ENCODE measurements at regions not wholly inside any gene's neighbourhood (a gene's known extent, or its start where the extent isn't known, plus 50 kb on each side); places are given as distances from the start of the nearest gene placed in this dataset.

DNA sequence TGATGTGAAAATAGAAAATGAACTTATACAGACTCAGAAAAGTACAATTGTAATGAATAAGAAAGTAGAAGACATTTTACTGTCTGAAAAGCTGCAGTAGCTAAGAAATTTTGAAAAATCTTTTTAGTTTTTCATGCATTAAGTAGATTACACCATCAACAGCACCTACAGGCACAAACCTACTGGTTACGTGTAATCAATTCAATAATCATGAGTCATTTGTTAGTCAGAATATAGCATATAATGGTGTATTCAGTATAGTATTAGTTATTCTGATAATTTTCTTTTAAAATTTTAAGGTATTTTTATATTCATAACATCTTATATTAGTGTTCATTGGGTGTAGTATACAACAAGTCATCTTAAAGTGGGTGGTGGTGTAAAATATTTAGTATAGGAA, 550.5 kb upstream of the GBE1 start:
- Histone ChIP-seq H3K9ac (no peak overlapping the region), H2AFZ (no peak overlapping the region), H4K20me1 (ENCODE audit: insufficient read depth) (no peaks in the 10 kb centered on the region), H3K4me1 (ENCODE audit: insufficient read depth) (no peaks in the 10 kb centered on the region), H3K9me3 (ENCODE audit: low read depth) (no peaks in the 10 kb centered on the region), H3K4me2 (ENCODE audit: unreplicated experiment) (no peak overlapping the region), H3K79me2 (ENCODE audit: insufficient read depth) (no peaks in the 10 kb centered on the region), H3K9me2 (ENCODE audit: insufficient read depth) (no peaks in the 10 kb centered on the region), H3K27ac (no peak overlapping the region), H3K36me3 (ENCODE audit: low read depth) (no peaks in the 10 kb centered on the region), H3K27me3 (replicated peaks; ENCODE audit: insufficient read depth) (no peaks in the 10 kb centered on the region), H3K4me3 (no peak overlapping the region), H3F3A (ENCODE audit: insufficient read depth) (no peaks in the 10 kb centered on the region)
- DNase-seq, result no peak
- no peak for TF ChIP-seq EZH2phosphoT487 (IDR thresholded peaks at IDR 0.05; ENCODE audit: insufficient read depth, low read depth)
- no peak for TF ChIP-seq EZH2 (IDR thresholded peaks at IDR 0.05; ENCODE audit: insufficient read depth, poor library complexity, severe bottlenecking)
- 33 to 44% methylated on average over 1 of the region's 1 CpG for WGBS, 2 experiments (ENCODE audit: low coverage in 1 of 2, low lambda C conversion rate in 2 of 2, missing lambda C conversion rate in 2 of 2)
- in situ Hi-C loops (cut with MboI), result no loop called here

DNA sequence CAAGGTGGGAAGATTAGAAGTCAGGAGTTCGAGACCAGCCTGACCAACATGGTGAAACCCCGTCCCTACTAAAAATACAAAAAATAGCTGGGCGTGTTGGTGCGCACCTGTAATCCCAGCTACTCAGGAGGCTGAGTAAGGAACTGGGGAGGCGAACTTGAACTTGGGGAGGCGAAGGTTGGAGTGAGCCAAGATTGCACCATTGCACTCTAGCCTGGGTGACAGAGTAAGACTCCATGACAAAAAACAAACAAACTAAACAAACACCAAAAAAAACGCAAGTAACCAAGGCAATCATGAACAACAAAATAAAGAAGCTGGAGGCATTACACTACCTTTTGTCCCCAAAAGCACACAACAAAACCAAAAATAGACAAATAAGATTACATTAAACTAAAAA, 547.3 kb upstream of the GBE1 start:
- no peaks in the 10 kb centered on the region for H3F3A ChIP-seq (ENCODE audit: insufficient read depth)
- no peaks in the 10 kb centered on the region for H3K9me3 ChIP-seq (ENCODE audit: low read depth)
- H3K4me2 ChIP-seq (ENCODE audit: unreplicated experiment), result no peak overlapping the region
- no peaks in the 10 kb centered on the region for H3K4me1 ChIP-seq (ENCODE audit: insufficient read depth)
- 48 to 51% methylated on average over 7 of the region's 7 CpGs for WGBS, 2 experiments (ENCODE audit: low coverage in 1 of 2, low lambda C conversion rate in 2 of 2, missing lambda C conversion rate in 2 of 2)
- no peak overlapping the region for H3K9ac ChIP-seq
- DNase-seq, result no peak
- TF ChIP-seq EZH2 (IDR thresholded peaks at IDR 0.05; ENCODE audit: insufficient read depth, poor library complexity, severe bottlenecking) (no peak), EZH2phosphoT487 (IDR thresholded peaks at IDR 0.05; ENCODE audit: insufficient read depth, low read depth) (no peak)
- no peaks in the 10 kb centered on the region for H3K27me3 ChIP-seq (replicated peaks; ENCODE audit: insufficient read depth)
- no peak overlapping the region for H3K27ac ChIP-seq
- H3K79me2 ChIP-seq (ENCODE audit: insufficient read depth), result no peaks in the 10 kb centered on the region
- H4K20me1 ChIP-seq (ENCODE audit: insufficient read depth), result no peaks in the 10 kb centered on the region
- in situ Hi-C loops (cut with MboI), result no loop called here
- H3K9me2 ChIP-seq (ENCODE audit: insufficient read depth), result no peaks in the 10 kb centered on the region; the same call in 1 of the 2 replicates
- no peak overlapping the region for H2AFZ ChIP-seq
- H3K4me3 ChIP-seq, result no peak overlapping the region
- no peaks in the 10 kb centered on the region for H3K36me3 ChIP-seq (ENCODE audit: low read depth)

DNA sequence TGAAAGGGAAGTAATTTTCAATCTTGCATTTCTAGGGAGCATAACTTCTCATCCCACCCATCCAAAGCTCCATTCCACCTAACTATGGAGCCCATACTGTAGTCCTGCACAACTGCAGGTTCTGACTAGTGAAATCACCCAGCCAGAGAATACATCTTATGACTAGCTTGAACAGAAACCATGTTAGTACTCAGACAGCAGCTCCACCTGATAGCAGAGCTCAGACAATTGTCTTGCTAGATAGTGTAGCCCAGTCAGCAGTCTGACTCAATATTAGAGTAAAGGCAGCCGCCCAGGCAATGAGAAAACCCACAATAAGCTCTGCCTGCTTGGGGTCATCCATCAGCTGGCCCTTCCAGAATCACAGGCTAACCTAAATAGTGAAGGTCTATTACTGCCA, 544.7 kb upstream of the GBE1 start:
- Histone ChIP-seq H3K36me3 (ENCODE audit: low read depth) (no peaks in the 10 kb centered on the region), H2AFZ (no peak overlapping the region), H3K9me2 (ENCODE audit: insufficient read depth) (no peaks in the 10 kb centered on the region; the same call in 1 of the 2 replicates), H3K79me2 (ENCODE audit: insufficient read depth) (no peaks in the 10 kb centered on the region), H3K27me3 (replicated peaks; ENCODE audit: insufficient read depth) (no peaks in the 10 kb centered on the region), H3K4me1 (ENCODE audit: insufficient read depth) (no peaks in the 10 kb centered on the region), H3K9ac (no peak overlapping the region), H3K9me3 (ENCODE audit: low read depth) (no peaks in the 10 kb centered on the region), H4K20me1 (ENCODE audit: insufficient read depth) (no peaks in the 10 kb centered on the region), H3F3A (ENCODE audit: insufficient read depth) (no peaks in the 10 kb centered on the region), H3K4me3 (no peak overlapping the region), H3K4me2 (ENCODE audit: unreplicated experiment) (no peak overlapping the region), H3K27ac (no peak overlapping the region)
- TF ChIP-seq EZH2 (IDR thresholded peaks at IDR 0.05; ENCODE audit: insufficient read depth, poor library complexity, severe bottlenecking), result no peak
- TF ChIP-seq EZH2phosphoT487 (IDR thresholded peaks at IDR 0.05; ENCODE audit: insufficient read depth, low read depth), result no peak
- WGBS, 2 experiments (ENCODE audit: low coverage in 1 of 2, low lambda C conversion rate in 2 of 2, missing lambda C conversion rate in 2 of 2), result 13 to 37% methylated on average over 1 of the region's 1 CpG
- DNase-seq, result no peak
- in situ Hi-C loops (cut with MboI), result no loop called here

DNA sequence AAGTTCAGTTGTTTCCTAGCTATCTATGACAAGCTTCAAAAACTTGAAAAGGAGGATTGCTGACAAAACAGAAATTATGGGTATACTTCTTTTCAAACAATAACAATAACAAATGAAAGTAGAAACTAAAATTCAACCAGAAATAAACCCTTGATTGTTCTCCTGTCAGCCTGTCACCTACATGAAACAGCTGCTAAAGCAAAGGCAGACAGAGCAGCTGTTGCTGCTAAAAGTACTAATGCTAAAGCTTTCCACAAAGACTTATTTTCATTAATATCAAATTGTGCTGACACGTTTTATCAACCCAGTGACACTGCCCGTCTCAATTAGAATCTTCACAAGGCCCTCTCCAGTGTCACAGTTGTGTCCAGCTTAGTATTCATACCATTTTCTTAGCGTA, 533.2 kb upstream of the GBE1 start:
- Histone ChIP-seq H3K9me3 (ENCODE audit: low read depth) (no peaks in the 10 kb centered on the region), H3K36me3 (ENCODE audit: low read depth) (no peaks in the 10 kb centered on the region), H3K79me2 (ENCODE audit: insufficient read depth) (no peaks in the 10 kb centered on the region), H3K9ac (no peak overlapping the region), H3K4me3 (no peak overlapping the region), H4K20me1 (ENCODE audit: insufficient read depth) (no peaks in the 10 kb centered on the region), H3F3A (ENCODE audit: insufficient read depth) (no peaks in the 10 kb centered on the region), H3K4me1 (ENCODE audit: insufficient read depth) (no peaks in the 10 kb centered on the region), H3K4me2 (ENCODE audit: unreplicated experiment) (no peak overlapping the region), H3K9me2 (ENCODE audit: insufficient read depth) (no peaks in the 10 kb centered on the region), H3K27me3 (replicated peaks; ENCODE audit: insufficient read depth) (no peaks in the 10 kb centered on the region), H3K27ac (no peak overlapping the region), H2AFZ (no peak overlapping the region)
- WGBS, 2 experiments (ENCODE audit: low coverage in 1 of 2, low lambda C conversion rate in 2 of 2, missing lambda C conversion rate in 2 of 2), result 20% methylated on average over 3 of the region's 3 CpGs
- TF ChIP-seq EZH2 (IDR thresholded peaks at IDR 0.05; ENCODE audit: insufficient read depth, poor library complexity, severe bottlenecking) (no peak), EZH2phosphoT487 (IDR thresholded peaks at IDR 0.05; ENCODE audit: insufficient read depth, low read depth) (no peak)
- in situ Hi-C loops (cut with MboI), result no loop called here
- no peak for DNase-seq

DNA sequence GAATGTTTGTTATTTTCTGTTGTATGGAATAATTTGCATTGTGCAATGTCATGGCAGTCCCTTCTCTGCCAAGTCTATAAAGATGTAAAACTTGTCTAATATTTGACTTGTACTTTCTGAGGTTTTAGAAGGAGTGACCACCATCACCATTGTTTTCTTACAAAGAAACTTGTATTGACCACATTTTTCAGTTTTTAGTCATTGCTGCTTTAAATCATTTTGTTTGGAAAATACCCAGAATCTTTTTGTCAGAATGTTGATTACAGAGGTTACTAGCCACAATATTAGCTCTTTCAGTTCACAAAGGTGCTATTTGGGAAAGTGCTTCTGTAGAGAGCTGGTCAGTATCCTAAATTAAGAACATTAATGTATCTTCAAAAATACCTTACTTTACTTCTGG, 532.4 kb upstream of the GBE1 start:
- Histone ChIP-seq H3F3A (ENCODE audit: insufficient read depth) (no peaks in the 10 kb centered on the region), H3K4me1 (ENCODE audit: insufficient read depth) (no peaks in the 10 kb centered on the region), H3K4me2 (ENCODE audit: unreplicated experiment) (no peak overlapping the region), H3K9ac (no peak overlapping the region), H3K9me3 (ENCODE audit: low read depth) (no peaks in the 10 kb centered on the region), H4K20me1 (ENCODE audit: insufficient read depth) (no peaks in the 10 kb centered on the region), H3K4me3 (no peak overlapping the region), H3K79me2 (ENCODE audit: insufficient read depth) (no peaks in the 10 kb centered on the region), H3K27ac (no peak overlapping the region), H2AFZ (no peak overlapping the region), H3K9me2 (ENCODE audit: insufficient read depth) (no peaks in the 10 kb centered on the region), H3K36me3 (ENCODE audit: low read depth) (no peaks in the 10 kb centered on the region), H3K27me3 (replicated peaks; ENCODE audit: insufficient read depth) (no peaks in the 10 kb centered on the region)
- TF ChIP-seq EZH2phosphoT487 (IDR thresholded peaks at IDR 0.05; ENCODE audit: insufficient read depth, low read depth) (no peak), EZH2 (IDR thresholded peaks at IDR 0.05; ENCODE audit: insufficient read depth, poor library complexity, severe bottlenecking) (no peak)
- DNase-seq, result no peak
- in situ Hi-C loops (cut with MboI), result no loop called here
